ENCODE measurements at regions not wholly inside any gene's neighbourhood (a gene's known extent, or its start where the extent isn't known, plus 50 kb on each side); places are given as distances from the start of the nearest gene placed in this dataset.

DNA sequence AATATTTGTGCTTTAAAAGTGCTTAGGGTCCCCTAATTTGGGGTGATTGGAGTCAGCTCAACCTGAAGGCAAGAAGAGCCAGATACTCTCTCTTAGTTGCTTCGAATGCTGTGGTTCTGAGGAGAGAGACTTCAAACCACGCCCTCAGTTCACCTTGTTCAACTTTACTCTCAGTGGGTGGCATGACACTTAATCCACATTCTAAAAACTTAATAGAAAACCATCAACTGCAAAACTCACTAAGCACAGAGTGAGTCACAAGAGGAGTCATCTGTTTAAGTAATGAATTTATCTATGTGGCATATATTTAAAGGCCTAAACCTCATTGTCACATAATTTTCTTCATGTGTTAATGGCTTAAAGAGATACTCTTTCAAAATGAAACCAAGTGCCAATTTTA, 99.5 kb upstream of the SLC4A4 start:
- no peak for DNase-seq (ENCODE audit: low read depth in 2 of 3, low spot score in 2 of 3)

DNA sequence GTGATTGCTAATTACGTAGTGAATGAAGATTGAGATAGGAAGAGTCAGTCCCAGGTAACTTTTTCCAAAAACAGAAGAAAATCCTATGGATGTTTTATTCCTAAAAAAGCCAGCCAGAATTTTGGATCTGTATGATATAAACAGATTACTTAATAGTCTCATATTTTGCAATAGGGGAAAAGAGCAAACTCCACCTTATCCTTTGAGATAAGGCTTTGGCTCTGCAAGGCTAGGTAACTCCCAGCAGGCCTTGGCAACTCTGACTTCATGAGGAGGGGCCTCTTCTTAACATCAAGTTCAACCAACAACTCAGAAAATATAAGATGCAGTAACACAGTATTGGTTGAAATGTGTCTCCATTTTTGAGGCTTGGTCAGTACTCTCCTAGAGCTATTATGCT, 98.7 kb upstream of the SLC4A4 start:
- DNase-seq (ENCODE audit: low read depth in 2 of 3, low spot score in 2 of 3), result no peak

DNA sequence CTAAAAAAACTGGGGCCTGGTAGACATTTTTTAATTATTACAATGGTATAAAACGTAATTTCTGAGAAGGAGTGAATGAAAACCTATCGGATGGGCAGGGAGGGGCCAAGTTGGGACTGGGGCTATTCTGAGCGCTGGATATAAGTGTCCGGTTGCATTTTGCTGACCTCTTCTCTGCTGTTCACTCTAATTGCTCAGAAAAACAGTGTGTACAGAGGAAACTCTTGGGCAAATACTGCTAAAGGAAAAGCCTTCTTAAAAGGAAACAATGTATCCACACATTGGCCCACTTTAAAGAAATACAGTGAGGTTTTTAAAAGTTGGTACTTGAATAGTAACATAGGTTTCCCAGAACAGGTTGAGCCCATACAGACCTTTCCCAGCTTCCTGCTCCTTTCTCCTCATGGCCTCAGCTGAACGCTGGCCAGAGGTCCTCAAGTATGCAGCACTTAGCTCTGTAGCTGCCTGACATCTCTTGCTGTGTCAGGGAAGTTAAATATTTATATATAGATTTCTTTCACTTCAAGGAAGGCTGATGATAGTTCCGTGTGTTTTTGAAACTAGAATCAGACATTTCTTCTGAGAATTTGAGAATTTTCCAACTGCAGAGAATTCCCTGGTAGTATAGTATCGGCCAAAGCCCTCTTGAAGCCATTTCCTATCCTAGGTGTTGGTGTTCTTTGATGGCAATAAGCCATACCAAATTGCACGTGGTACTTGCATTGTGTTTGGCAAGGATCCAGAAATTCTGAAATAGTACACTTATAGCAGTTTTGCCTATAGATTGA, 97.1 kb upstream of the SLC4A4 start:
- no peak for DNase-seq (ENCODE audit: low read depth in 2 of 3, low spot score in 2 of 3)

DNA sequence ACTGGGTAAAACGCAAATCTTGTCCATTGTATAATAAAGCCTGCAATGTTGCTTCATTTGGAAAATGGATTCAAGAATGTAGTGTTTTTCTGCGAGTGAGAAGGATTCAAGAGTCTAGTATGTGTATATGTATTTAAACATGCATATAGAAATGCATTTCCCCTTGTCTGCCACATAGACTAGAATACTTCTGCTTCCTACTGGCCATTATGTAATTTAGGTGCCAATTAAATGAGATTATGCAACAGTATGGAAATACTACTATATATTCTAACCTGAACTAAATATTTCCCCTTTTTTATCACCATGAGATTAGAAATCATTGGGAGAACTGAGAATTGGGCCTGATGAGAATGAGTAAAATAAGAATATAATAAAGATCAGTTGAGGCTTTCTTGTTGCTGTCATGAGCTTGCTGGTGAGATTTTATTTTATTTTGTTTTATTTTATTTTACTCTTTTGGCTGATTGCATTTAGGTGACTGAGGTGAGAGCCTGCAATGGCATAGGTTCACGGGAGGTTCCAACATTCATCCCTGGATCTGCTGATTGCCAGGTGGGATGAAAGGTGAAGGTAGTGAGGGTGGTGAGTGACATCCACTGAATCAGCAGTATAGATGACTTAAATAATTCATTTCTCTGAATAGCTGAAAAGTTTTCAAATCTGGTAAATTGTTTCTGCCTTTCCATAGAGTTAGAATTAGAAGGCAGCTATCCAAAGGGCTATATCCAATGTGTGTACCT, 95.6 kb upstream of the SLC4A4 start:
- DNase-seq (ENCODE audit: low read depth in 2 of 3, low spot score in 2 of 3), result no peak

DNA sequence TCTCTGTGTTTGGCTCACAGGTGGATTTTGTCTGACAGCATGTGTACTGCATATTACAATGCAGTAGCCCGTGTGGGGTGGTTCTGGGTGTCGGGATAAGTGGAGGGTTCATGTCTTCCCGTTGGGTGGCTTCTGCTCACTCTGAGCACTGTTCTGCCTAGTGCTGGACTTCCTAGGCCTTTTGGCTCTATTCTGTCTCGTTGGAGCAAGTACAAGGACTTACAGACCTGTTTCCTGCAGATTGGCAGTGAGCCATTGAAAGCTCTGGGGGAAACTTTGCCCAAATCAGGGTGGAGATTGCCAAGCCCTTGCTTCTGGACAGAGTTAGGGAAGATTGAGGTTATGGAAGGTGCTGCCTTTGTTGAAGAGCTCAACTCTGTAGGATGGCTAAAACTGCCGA, 91.1 kb upstream of the SLC4A4 start:
- no peak for DNase-seq (ENCODE audit: low read depth in 2 of 3, low spot score in 2 of 3)

DNA sequence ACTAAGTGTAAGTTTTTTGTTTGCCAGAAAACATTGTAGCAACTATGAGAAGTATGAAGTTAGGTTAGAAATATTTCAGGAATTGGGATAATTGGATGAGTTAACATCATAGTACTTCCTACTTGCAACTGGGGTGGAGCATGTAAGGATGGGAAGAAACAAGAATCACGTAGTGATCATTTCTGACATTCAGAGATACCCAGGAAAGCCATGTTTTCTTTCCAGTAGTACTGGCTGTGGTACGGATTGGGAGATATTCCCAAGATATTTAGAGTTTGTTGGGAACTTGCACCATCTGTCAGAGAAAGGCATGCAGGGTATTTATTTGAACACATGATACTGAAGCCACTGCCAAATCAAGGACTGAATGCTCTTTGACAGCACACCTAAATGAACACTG, 87.6 kb upstream of the SLC4A4 start:
- DNase-seq (ENCODE audit: low read depth in 2 of 3, low spot score in 2 of 3), result no peak

DNA sequence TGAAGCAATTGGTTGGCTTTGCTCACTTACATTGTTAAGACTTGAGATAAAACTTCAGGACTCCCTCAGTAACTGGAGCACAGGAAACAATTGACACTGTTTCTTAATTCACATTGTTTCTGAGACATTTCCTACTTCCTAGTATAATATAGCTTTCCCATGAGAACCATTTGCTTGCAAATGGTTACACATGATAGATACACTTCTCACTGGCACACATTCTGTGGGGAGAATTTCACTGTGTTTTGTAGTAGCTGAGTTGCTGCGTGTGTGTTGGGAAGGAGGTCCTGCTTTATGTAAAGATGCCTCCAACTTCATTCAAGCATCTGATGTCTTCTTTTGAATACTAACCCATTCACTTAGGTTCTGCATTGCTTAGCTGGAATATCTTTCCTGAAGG, 85.3 kb upstream of the SLC4A4 start:
- no peak for DNase-seq (ENCODE audit: low read depth in 2 of 3, low spot score in 2 of 3)

DNA sequence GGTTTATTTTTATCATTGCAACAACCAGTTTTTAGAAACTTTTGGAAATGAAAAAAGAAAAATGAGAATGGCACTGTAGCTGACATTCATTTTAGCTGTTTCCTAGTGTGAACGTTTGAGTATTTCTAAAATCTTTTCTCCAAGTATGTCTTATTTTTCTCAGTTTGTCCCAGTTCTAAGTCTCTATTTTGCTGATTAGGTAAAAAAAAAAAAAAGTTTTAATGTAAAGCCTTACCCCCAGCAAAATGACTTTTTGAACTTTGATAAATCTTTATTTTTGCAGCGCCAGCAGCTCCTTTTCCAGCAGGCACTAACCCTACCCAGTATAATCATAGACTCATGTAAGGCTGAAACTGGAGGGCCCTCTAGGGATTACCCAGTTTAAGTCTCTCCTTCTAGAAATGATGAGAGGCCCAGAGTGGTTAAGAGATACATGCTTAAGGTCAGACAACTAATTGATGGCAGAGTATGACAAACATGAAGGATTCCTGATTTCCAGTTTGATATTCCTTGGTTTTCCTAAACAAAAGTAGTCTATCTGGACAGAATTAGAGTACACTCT, 84.3 kb upstream of the SLC4A4 start:
- no peak for DNase-seq (ENCODE audit: low read depth in 2 of 3, low spot score in 2 of 3)

DNA sequence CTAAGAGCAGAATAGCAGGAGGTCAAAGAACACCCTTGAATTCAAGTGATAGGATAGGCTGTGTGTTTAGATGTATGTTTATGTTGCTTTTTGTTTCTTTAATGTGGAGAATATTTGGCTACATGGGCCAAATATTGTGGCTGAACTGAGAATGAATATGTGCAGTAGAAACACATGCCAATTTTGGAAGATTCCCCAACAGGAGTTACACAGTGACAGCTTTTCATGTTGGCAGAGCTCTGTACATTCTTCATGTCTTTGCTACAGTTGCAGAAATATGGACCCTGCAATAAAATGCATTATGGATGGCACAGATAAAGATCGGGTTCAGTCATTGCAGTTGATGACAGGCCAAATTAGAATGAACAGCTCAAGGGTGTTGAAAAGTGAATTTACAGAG, 82.8 kb upstream of the SLC4A4 start:
- DNase-seq (ENCODE audit: low read depth in 2 of 3, low spot score in 2 of 3), result no peak

DNA sequence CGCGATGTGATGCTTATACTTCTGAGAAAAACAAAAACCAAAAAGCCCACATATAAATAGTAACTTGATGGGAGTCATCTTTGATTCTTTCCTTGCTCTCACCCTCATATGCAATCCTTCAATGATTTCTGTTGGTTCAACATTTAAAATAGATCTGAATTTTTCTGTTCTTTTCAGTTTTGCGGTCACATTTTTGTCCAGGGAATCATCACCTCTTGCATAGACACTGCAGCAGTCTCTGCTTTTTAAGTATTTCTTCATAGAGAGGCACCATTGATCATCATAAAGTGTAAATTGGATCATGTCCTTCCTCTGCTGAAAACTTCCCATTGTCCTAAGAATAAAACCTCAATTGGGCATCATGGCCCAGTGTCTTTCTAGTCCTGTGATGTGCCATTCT, 81.1 kb upstream of the SLC4A4 start:
- DNase-seq (ENCODE audit: low read depth in 2 of 3, low spot score in 2 of 3), result no peak

DNA sequence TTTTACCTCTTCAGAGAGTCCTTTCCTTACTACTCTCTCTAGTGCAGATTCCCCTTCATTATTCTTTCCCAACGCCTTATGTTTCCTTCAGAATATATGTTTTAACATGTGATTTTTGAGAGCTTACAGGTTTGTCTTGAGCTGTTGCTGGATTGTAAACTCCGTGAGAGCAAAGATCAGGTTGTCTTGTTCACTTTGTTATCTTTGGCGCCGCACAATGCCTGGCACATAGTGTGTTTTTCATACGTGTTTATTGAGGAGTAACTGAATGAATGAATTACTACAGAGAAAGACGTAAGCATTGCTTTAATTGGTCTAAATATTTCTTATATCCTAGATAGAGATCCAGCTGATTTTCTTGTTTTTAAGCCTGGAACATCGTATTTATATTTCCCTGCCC, 80.5 kb upstream of the SLC4A4 start:
- no peak for DNase-seq (ENCODE audit: low read depth in 2 of 3, low spot score in 2 of 3)

DNA sequence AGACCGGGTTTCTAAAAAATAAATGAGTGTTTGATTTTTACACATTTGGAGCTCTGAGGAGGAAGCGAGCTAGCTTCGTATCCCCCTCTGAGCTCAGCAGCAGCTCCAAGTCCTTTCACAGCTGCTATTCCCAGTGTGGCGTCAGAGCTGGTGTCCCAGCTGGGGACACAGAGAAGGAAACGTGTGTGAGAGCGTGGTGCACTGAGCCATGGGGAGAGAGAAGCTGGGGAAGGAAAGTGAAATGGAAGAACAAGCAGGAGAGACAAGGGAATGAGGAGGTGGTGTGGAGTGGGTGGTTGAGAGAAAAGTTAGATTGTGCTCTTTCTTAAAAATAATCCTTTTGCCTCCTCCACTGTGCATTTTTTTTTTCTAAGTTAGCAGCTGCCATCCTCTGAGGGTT, 79.5 kb upstream of the SLC4A4 start:
- no peak for DNase-seq (ENCODE audit: low read depth in 2 of 3, low spot score in 2 of 3)

DNA sequence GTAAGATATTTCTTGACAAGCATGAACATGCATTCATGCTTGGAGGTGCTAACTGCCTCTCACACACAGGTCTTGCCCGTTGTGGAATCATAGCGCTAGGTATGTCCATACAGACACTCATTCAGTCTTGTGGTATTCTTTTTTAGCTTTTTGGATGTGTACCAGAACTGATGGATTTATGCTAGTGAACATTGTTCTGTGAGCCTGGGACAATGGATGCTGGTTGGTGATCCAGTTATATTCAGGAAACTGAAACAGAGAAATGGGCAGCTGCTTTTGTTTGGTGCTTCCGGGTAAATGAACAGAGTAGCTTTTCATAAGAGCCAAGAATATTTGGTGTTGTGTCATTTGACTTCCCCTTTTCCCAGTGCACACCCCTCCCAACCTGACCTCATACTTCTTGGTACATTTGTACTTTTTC, 78.9 kb upstream of the SLC4A4 start:
- no peak for DNase-seq (ENCODE audit: low read depth in 2 of 3, low spot score in 2 of 3)

DNA sequence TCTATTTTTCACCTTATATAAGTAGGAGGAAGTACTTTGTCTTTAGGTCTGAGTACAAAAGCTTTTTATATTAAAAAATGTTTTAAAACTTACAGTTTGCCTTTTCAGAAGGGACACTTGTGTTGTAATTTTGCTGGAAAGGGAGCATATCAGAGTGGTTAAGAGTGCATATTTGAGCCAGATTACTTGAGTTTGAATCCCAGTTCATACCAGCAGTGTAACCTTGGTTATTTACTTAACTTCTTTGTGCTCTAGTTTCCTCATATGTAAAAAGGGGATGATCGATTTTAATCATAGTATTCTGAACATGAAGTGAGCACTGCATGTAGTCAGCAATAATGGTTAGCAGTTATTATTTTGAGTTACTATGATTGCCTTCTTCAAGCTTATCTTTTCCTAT, 78.3 kb upstream of the SLC4A4 start:
- DNase-seq (ENCODE audit: low read depth in 2 of 3, low spot score in 2 of 3), result no peak

DNA sequence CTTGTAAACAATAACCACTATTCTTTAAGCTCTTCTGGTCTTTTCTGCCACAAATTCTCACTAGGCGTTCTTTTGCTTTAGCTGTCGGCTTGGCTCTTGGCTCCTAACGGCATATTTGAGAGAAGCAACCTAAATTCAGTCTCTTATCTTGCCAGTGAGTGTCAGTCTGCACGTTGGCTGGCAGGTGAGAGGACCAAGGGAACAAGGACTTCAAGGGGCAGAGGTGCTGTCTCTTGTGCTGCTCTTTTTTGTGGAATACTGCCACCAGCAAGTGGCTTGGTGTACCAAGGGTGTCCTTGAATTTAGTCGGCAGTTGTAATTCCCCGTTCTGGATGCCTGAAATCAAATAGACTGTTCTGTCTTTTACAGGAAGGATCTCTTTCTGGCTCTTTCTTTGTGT, 77.8 kb upstream of the SLC4A4 start:
- DNase-seq (ENCODE audit: low read depth in 2 of 3, low spot score in 2 of 3), result no peak

DNA sequence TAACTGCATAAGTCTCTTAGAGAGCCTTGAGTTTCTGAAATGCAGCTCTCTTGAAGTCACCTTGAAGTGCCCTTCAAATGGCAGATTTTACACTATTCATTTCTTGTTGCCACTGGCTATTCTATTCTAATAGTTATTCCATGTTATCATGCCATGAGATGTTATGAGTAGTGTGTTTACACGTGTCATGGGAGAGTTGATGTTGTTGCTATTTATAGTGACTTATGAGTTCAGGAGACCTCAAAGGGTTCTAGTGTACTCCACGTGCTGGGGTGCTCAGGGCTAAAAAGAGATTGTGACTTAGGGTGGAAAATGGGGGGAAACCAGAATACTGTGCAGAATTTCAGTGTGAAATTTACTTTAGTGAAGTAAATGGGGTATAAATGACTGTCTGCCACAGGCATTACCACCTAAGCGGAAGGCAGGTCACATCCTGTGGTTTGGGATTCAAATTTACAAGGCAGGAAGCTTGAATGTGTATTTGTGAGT, 77.1 kb upstream of the SLC4A4 start:
- DNase-seq (ENCODE audit: low read depth in 2 of 3, low spot score in 2 of 3), result no peak

DNA sequence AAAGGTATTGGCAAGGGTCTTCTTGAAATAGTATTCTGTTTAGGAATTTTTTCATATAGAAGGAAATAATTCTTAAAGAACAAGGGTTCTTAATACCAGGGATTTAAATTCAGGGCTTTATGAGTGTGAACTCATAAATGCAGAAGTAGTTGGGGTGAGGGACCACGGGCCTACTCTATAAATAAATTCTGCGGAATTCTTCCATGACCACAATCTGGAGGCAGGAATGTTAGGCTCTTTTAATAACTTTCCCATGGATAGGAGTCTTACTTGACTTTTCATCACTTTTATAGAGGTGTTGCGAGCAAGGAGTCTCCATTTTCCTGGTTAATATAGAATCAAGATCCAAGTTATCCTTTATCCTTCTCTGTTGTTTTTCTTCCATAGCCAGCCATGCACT, 76.7 kb upstream of the SLC4A4 start:
- no peak for DNase-seq (ENCODE audit: low read depth in 2 of 3, low spot score in 2 of 3)

DNA sequence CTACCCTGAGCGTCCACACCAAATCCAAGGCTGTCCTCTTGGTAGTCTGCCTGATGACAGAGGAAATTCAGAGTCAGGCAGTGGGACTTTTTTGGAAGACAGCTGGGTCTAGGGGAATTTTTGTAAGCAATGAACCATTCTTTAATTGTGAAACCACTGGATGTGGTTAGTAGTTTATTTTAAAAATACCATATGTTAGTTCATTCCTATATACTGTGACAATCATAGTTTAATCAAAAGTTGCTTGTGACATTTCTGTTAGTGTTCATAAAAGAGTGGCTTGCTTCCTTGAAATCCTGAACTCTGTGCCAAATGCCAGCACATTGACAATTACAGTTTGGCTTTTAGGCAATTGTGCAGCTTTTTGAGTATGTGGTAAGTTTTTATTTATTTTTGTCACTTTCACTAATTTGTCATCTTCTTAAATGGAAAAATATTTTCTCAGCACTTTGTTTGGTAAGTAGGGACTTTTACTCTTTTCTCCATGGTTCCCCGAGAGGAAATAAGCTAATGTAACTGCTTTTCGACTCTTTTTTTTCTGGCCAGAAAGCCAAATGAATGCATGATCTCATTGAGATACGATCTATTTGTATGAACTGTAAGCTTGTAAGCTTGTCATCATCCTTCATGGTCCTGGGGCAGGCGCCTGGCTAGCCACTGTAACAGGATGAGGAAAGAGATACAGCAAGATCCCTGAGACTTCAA, 72.6 kb upstream of the SLC4A4 start:
- no peak for DNase-seq (ENCODE audit: low read depth in 2 of 3, low spot score in 2 of 3)

DNA sequence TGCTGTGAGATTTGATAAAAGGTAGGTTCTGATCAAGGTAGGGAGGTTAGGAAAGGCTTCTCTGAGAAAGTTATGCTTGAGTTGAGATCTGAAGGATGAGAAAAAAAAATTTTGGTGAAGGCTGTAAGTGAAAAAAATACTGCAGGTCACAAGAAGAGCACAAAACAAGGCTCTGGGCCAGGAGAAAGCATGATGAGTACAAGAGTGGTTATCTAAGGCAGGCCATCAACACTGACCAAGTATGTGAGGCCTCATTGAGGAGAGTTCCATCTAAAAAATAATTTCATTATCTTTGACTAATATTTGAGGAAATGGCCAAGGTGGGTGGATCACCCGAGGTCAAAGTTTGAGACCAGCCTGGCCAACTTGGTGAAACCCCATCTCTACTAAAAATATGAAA, 71.6 kb upstream of the SLC4A4 start:
- no peak for DNase-seq (ENCODE audit: low read depth in 2 of 3, low spot score in 2 of 3)

DNA sequence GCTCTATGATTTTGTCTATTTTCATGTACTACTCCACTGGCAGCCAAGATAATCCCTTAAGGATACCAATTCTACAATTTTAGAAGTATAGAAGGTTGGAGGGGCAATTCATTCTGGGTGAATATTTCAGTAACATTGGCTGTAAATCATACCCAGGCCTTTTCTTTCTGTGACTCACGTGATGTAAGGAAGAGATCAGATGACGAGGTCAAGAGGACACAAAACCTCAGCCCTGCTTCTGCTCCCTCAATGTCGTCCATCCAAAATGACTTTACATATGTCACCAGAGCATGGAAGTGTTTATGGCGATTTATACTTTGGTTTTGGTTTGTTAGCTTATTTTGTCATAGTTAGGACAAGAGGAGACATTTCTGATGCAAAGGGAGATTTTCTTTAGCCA, 70.7 kb upstream of the SLC4A4 start:
- DNase-seq (ENCODE audit: low read depth in 2 of 3, low spot score in 2 of 3), result no peak

DNA sequence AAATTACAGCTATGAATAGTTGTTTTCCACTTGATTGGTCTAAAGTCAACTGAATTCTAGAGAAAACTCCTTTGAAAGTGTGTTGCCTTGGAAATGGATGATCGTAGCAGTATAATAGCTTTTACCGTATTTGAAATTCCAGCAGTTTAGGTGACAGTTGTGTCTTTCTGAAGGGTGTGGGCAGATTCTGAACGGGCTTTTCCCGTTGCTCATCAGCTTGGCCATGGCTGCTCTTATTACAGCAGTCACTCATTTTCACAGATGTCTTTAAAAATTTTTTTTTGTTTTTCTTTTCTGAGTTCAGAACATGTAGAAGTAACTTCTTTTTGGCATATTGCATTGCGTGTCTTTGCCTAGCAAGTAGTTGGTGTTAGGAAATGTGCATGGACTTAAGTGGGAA, 69.6 kb upstream of the SLC4A4 start:
- DNase-seq (ENCODE audit: low read depth in 2 of 3, low spot score in 2 of 3), result no peak

DNA sequence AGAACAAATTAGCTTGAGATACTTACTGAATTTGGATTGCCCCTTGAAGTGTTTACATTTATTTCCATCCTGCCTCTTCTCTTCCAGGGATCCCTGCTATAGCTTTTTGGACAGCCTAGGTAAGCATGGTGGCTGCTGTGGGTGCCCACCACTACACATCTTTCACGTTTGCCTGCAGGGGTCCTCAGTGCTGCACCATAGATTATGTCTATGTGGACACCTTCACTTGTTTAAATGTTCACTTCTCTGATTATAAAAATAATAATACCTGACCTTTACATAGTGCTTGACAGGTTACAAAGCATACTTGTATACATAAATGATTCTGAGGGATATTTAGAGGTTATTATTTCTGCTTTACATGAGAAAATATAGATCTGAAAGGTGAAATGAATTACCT, 67.9 kb upstream of the SLC4A4 start:
- no peak for DNase-seq (ENCODE audit: low read depth in 2 of 3, low spot score in 2 of 3)
